ENCODE measurements at regions not wholly inside any gene's neighbourhood (a gene's known extent, or its start where the extent isn't known, plus 50 kb on each side); places are given as distances from the start of the nearest gene placed in this dataset.

DNA sequence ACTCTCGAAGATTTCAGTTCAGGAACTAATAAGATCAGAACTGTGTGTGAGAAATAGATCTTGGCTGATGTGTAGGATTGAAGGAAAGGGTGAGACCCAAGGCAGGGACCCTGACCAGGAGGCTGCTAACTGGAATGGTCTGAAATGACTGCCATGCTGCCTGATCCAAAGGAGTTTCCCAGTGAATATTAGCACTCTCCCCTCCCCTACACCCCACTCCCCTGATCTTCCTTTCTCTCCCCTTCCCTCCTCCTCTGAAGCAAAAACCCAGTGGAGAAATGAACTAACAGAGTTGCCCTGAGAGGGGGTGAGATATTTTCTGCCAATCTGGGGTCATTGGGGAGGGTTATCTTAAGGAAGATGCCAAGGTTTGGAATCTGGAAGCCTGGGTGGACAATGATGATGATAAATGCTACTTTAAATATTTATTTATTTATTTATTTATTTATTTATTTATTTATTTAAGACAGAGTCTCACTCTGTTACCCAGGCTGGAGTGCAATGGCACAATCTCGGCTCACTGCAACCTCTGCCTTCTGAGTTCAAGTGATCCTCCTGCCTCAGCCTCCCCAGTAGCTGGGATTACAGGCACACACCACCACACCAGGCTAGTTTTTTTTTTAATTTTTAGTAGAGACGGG, 371.0 kb upstream of the CHD6 start:
- H3K27me3 ChIP-seq = no peaks in the 10 kb centered on the region
- H3K4me1 ChIP-seq = no peaks in the 10 kb centered on the region
- H3K27ac ChIP-seq = no peak overlapping the region
- H3K9me3 ChIP-seq = peaks cover 0 to 12% (median 0%) of the 10 kb centered on the region in 4 donors
- 77 to 93% methylated on average over 3 of the region's 3 CpGs for WGBS, 2 donors
- no peaks in the 10 kb centered on the region for H3K36me3 ChIP-seq
- TF ChIP-seq, protein P1, sequence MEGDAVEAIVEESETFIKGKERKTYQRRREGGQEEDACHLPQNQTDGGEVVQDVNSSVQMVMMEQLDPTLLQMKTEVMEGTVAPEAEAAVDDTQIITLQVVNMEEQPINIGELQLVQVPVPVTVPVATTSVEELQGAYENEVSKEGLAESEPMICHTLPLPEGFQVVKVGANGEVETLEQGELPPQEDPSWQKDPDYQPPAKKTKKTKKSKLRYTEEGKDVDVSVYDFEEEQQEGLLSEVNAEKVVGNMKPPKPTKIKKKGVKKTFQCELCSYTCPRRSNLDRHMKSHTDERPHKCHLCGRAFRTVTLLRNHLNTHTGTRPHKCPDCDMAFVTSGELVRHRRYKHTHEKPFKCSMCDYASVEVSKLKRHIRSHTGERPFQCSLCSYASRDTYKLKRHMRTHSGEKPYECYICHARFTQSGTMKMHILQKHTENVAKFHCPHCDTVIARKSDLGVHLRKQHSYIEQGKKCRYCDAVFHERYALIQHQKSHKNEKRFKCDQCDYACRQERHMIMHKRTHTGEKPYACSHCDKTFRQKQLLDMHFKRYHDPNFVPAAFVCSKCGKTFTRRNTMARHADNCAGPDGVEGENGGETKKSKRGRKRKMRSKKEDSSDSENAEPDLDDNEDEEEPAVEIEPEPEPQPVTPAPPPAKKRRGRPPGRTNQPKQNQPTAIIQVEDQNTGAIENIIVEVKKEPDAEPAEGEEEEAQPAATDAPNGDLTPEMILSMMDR (IDR thresholded peaks at IDR 0.05) = no peak
- no peak for TF ChIP-seq EP300 (IDR thresholded peaks at IDR 0.05)
- DNase-seq (ENCODE audit: low spot score in 2 of 2) = no peak
- H3K4me3 ChIP-seq = no peak overlapping the region

DNA sequence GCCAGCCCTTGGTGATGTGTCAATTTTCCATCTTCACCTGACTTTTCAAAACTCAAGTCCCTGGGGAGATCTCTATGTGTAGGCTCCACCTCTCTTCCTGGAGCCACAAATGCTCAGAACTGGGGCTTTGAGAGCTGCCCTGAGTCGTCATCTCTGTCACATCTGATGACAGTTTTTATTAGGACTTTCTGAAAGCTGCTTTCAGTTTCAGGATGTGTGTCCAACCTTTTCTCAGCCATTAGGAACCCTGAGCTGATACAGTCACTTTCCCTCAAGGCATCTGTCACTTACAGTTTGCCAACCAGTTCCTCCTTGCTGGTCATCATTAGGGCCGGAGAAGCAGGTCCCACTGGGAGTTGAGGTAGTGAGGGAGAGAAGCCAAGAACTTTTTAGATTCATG, 365.9 kb upstream of the CHD6 start:
- H3K36me3 ChIP-seq = no peaks in the 10 kb centered on the region
- H3K27me3 ChIP-seq = no peaks in the 10 kb centered on the region
- H3K4me3 ChIP-seq = no peak overlapping the region
- no peaks in the 10 kb centered on the region for H3K4me1 ChIP-seq
- no peak overlapping the region for H3K27ac ChIP-seq
- H3K9me3 ChIP-seq = peaks cover 0 to 11% (median 0%) of the 10 kb centered on the region in 4 donors
- TF ChIP-seq POLR2A (IDR thresholded peaks at IDR 0.05) = no peak
- TF ChIP-seq, protein P1 (IDR thresholded peaks at IDR 0.05) = no peak
- TF ChIP-seq EP300 (IDR thresholded peaks at IDR 0.05) = no peak
- WGBS, 2 donors = 63 to 73% methylated on average over 2 of the region's 2 CpGs
- DNase-seq (ENCODE audit: low spot score in 2 of 2) = no peak

DNA sequence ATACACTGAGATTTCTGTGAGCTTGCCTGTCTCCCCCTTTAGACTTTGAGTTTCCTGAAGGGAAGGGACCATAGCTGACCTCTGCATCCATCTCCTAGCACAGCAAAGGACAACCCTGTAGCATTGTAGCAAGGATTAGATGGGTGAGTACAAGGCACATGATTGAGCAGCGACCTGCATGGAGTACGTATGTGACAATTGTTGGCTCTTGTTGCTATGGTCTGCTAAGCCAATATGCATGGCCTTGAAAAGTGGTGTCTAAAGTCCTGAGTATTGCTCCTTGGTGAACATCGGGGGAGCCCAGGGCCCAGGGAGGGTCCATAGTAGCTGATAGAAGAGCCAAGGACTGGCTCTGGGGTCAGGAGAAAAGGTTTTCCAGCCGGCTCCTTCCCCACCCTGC, 365.0 kb upstream of the CHD6 start:
- TF ChIP-seq POLR2A (IDR thresholded peaks at IDR 0.05) = no peak
- TF ChIP-seq, protein P1 (IDR thresholded peaks at IDR 0.05) = no peak
- no peak for TF ChIP-seq EP300 (IDR thresholded peaks at IDR 0.05)
- WGBS, 2 donors = 78 to 81% methylated on average over 4 of the region's 4 CpGs
- Histone ChIP-seq H3K27me3 (no peaks in the 10 kb centered on the region), H3K4me3 (no peak overlapping the region), H3K36me3 (no peaks in the 10 kb centered on the region), H3K4me1 (no peaks in the 10 kb centered on the region), H3K27ac (no peak overlapping the region), H3K9me3 (peaks cover 0 to 9% (median 0%) of the 10 kb centered on the region in 4 donors)
- DNase-seq (ENCODE audit: low spot score in 2 of 2) = no peak

DNA sequence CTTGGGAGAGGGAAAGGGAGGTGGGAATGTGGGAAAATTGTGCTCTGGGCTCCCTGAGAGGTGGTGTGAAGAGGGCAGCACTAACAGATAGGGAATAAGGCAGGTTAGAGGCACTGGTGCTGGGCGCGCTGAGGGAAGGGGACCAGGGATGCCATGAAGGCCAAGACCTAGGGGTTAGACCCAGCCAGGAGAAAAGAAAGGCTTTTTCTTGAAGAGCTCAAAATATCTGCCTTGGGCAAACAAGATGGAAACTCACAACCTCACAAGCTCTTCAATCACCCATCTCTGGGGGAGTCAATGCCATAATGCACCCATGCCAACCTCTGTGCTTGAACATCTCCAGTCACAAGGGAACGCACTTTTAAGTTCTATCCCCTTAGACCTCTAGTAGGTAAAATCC, 363.6 kb upstream of the CHD6 start:
- Histone ChIP-seq H3K4me1 (no peaks in the 10 kb centered on the region), H3K27ac (no peak overlapping the region), H3K4me3 (no peak overlapping the region), H3K27me3 (no peaks in the 10 kb centered on the region), H3K9me3 (no peaks in the 10 kb centered on the region), H3K36me3 (no peaks in the 10 kb centered on the region)
- no peak for DNase-seq (ENCODE audit: low spot score in 2 of 2)
- 88 to 93% methylated on average over 3 of the region's 3 CpGs for WGBS, 2 donors
- TF ChIP-seq EP300 (IDR thresholded peaks at IDR 0.05) (no peak), POLR2A (IDR thresholded peaks at IDR 0.05) (no peak)
- TF ChIP-seq, protein P1 (IDR thresholded peaks at IDR 0.05) = no peak

DNA sequence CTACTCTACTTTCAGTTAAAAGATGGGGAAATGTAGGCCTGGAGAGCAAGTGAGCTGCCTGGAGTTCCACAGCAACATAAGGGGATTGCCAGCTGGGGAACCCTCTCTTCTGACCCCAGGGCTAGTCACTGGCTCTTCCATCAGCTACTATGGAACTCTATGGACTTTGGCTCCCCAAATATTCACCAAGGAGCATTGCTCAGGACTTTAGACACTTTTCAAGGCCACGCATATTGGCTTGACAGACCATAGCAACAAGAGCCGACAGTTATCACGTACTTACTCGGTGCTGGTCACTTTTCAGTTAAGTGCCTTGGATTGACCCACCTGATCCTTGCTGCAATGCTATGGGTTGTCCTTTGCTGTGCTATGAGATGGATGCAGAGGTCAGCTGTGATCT, 360.7 kb upstream of the CHD6 start:
- TF ChIP-seq EP300 (IDR thresholded peaks at IDR 0.05) = no peak
- no peak for TF ChIP-seq POLR2A (IDR thresholded peaks at IDR 0.05)
- TF ChIP-seq, protein P1 (IDR thresholded peaks at IDR 0.05) = no peak
- H3K4me3 ChIP-seq = no peak overlapping the region
- DNase-seq (ENCODE audit: low spot score in 2 of 2) = no peak
- 90 to 98% methylated on average over 4 of the region's 4 CpGs for WGBS, 2 donors
- no peaks in the 10 kb centered on the region for H3K36me3 ChIP-seq
- H3K27me3 ChIP-seq = no peaks in the 10 kb centered on the region
- H3K4me1 ChIP-seq = no peaks in the 10 kb centered on the region
- no peak overlapping the region for H3K27ac ChIP-seq
- no peaks in the 10 kb centered on the region for H3K9me3 ChIP-seq
